OCI-LY1 (cell line): ENCODE measurements at regions not wholly inside any gene's neighbourhood (a gene's known extent, or its start where the extent isn't known, plus 50 kb on each side); places are given as distances from the start of the nearest gene placed in this dataset.

Experiments used
- H2AFZ ChIP-seq: fragments of 200-600 bp; sonication (generic), shearing (Covaris generic); 2 replicates; pipeline ENCODE4 v1.6.0; 2014; ENCODE audit warnings: antibody characterized with exemption, mild to moderate bottlenecking, low read length
- H3F3A ChIP-seq: fragments of 200-600 bp; sonication (generic), shearing (Covaris generic); 2 replicates; pipeline ENCODE4 v1.6.0; 2014; ENCODE audit warnings: mild to moderate bottlenecking, antibody characterized with exemption, low read length, moderate library complexity; ENCODE audit not compliant: insufficient read depth
- H3K27ac ChIP-seq: fragments of 200-600 bp; sonication (generic); 2 replicates; pipeline ENCODE4 v1.5.1; 2014; ENCODE audit warnings: low read length, mixed run types, mild to moderate bottlenecking, low read depth; ENCODE audit not compliant: poor library complexity, severe bottlenecking
- H3K27me3 ChIP-seq: fragments of 200-600 bp; sonication (generic); 2 replicates; pipeline ENCODE4 v1.6.0; 2014; ENCODE audit warnings: antibody characterized with exemption, mild to moderate bottlenecking, low read length, moderate library complexity; ENCODE audit not compliant: insufficient read depth
- H3K36me3 ChIP-seq: fragments of 200-600 bp; sonication (generic); 2 replicates; pipeline ENCODE4 v1.6.1; 2014; ENCODE audit warnings: mild to moderate bottlenecking, antibody characterized with exemption, low read length, moderate library complexity, mixed read lengths; ENCODE audit not compliant: insufficient read depth
- H3K4me1 ChIP-seq: fragments of 200-600 bp; sonication (generic); 2 replicates; pipeline ENCODE4 v1.5.1; 2014; ENCODE audit warnings: mild to moderate bottlenecking, low read length, moderate library complexity; ENCODE audit not compliant: insufficient read depth, severe bottlenecking
- H3K4me2 ChIP-seq: fragments of 200-600 bp; sonication (generic), shearing (Covaris generic); 2 replicates; pipeline ENCODE4 v1.6.1; 2014; ENCODE audit warnings: low read length
- H3K4me3 ChIP-seq: fragments of 200-600 bp; sonication (generic); 2 replicates; pipeline ENCODE4 v1.5.1; 2014; ENCODE audit warnings: low read length, low read depth, mild to moderate bottlenecking, mixed read lengths; ENCODE audit not compliant: poor library complexity, severe bottlenecking
- H3K79me2 ChIP-seq: fragments of 200-600 bp; shearing (Covaris generic); 2 replicates; pipeline ENCODE4 v1.6.1; 2016; ENCODE audit warnings: mixed run types, low read length, mixed read lengths; ENCODE audit not compliant: insufficient read depth
- H3K9ac ChIP-seq: fragments of 200-600 bp; sonication (generic), shearing (Covaris generic); 2 replicates; pipeline ENCODE4 v1.6.1; 2014; ENCODE audit warnings: mild to moderate bottlenecking, low read length, mixed read lengths
- H3K9me2 ChIP-seq: fragments of 200-600 bp; sonication (generic), shearing (Covaris generic); 2 replicates; pipeline ENCODE4 v1.6.1; 2014; ENCODE audit warnings: low read depth, mild to moderate bottlenecking, low read length, mixed read lengths
- H3K9me3 ChIP-seq: fragments of 200-600 bp; shearing (Covaris generic); 2 replicates; pipeline ENCODE4 v1.6.1; 2014; ENCODE audit warnings: low read length, mixed read lengths
- H4K20me1 ChIP-seq: fragments of 200-600 bp; sonication (generic), shearing (Covaris generic); 2 replicates; pipeline ENCODE4 v1.6.0; 2016; ENCODE audit warnings: mild to moderate bottlenecking, low read length; ENCODE audit not compliant: insufficient read depth
- CTCF ChIP-seq: fragments of 200-600 bp; sonication (generic), shearing (Covaris generic); IDR thresholded peaks from 2 replicates; pipeline ENCODE4 v1.5.1; 2017; ENCODE audit warnings: mild to moderate bottlenecking, antibody characterized with exemption, low read length, moderate library complexity, mixed read lengths
- EZH2 ChIP-seq: fragments of 200-600 bp; sonication (generic), shearing (Covaris generic); IDR thresholded peaks from 2 replicates; pipeline ENCODE4 v1.8.0; 2017; ENCODE audit warnings: borderline replicate concordance, mixed run types, mild to moderate bottlenecking, antibody characterized with exemption, low read length, moderate library complexity, mixed read lengths

GRCh38 chr16:48911700-48912099 is 301.7 kb upstream of the N4BP1 start:
- Histone ChIP-seq H3K4me3 (no peak overlapping the region), H3K4me2 (no peak overlapping the region), H3F3A (no peaks in the 10 kb centered on the region), H3K4me1 (no peaks in the 10 kb centered on the region), H3K9ac (no peak overlapping the region), H3K79me2 (no peaks in the 10 kb centered on the region), H3K9me3 (no peaks in the 10 kb centered on the region), H3K27ac (no peak overlapping the region), H4K20me1 (no peaks in the 10 kb centered on the region), H2AFZ (no peak overlapping the region), H3K36me3 (no peaks in the 10 kb centered on the region), H3K9me2 (no peaks in the 10 kb centered on the region), H3K27me3 (no peaks in the 10 kb centered on the region)
- TF ChIP-seq EZH2 (no peak), CTCF (no peak)

GRCh38 chr16:48910214-48910613 is 300.2 kb upstream of the N4BP1 start:
- Histone ChIP-seq H4K20me1 (no peaks in the 10 kb centered on the region), H2AFZ (no peak overlapping the region), H3F3A (no peaks in the 10 kb centered on the region), H3K27ac (no peak overlapping the region), H3K4me2 (no peak overlapping the region), H3K9ac (no peak overlapping the region), H3K9me3 (no peaks in the 10 kb centered on the region), H3K27me3 (no peaks in the 10 kb centered on the region), H3K4me3 (no peak overlapping the region), H3K9me2 (no peaks in the 10 kb centered on the region), H3K4me1 (no peaks in the 10 kb centered on the region), H3K79me2 (no peaks in the 10 kb centered on the region), H3K36me3 (no peaks in the 10 kb centered on the region)
- TF ChIP-seq EZH2 (no peak), CTCF (no peak)

GRCh38 chr16:48909231-48909630 is 299.3 kb upstream of the N4BP1 start:
- H3K4me2 ChIP-seq: no peak overlapping the region
- no peaks in the 10 kb centered on the region for H3K27me3 ChIP-seq
- no peaks in the 10 kb centered on the region for H3K79me2 ChIP-seq
- H3K9ac ChIP-seq: no peak overlapping the region
- no peaks in the 10 kb centered on the region for H3K36me3 ChIP-seq
- H2AFZ ChIP-seq: no peak overlapping the region
- no peak overlapping the region for H3K27ac ChIP-seq
- no peaks in the 10 kb centered on the region for H4K20me1 ChIP-seq
- no peak overlapping the region for H3K4me3 ChIP-seq
- TF ChIP-seq EZH2 (no peak), CTCF (no peak)
- no peaks in the 10 kb centered on the region for H3K4me1 ChIP-seq
- no peaks in the 10 kb centered on the region for H3K9me3 ChIP-seq
- H3F3A ChIP-seq: no peaks in the 10 kb centered on the region
- no peaks in the 10 kb centered on the region for H3K9me2 ChIP-seq
